Mesendoderm (in vitro differentiated cells): ENCODE measurements at regions not wholly inside any gene's neighbourhood (a gene's known extent, or its start where the extent isn't known, plus 50 kb on each side); places are given as distances from the start of the nearest gene placed in this dataset.

ENCODE experiments used
- DNase-seq: peaks from one replicate; pipeline ENCODE4 v3.0.0; 2013
- H2AK5ac ChIP-seq: 2 replicates; pipeline ENCODE4 v1.6.1; 2013; ENCODE audit warnings: low read length, inconsistent platforms
- H2BK120ac ChIP-seq: 2 replicates; pipeline ENCODE4 v1.6.1; 2013; ENCODE audit warnings: low read depth, mild to moderate bottlenecking, low read length, moderate library complexity, mixed read lengths
- H2BK15ac ChIP-seq: replicated peaks from 2 replicates; pipeline ENCODE4 v1.6.1; 2013; ENCODE audit warnings: low read depth, mild to moderate bottlenecking, moderate library complexity
- H2BK5ac ChIP-seq: 2 replicates; pipeline ENCODE4 v1.6.1; 2013; ENCODE audit warnings: low read length, inconsistent platforms
- H3K18ac ChIP-seq: 2 replicates; pipeline ENCODE4 v1.6.1; 2013; ENCODE audit warnings: mild to moderate bottlenecking, low read length, mixed read lengths
- H3K23ac ChIP-seq: one replicate; pipeline ENCODE4 v1.6.1; 2013; ENCODE audit warnings: low read length
- H3K27ac ChIP-seq: 2 replicates; pipeline ENCODE4 v1.5.1; 2013; ENCODE audit warnings: low read depth, mild to moderate bottlenecking, inconsistent platforms, low read length, moderate library complexity
- H3K27me3 ChIP-seq: 2 replicates; pipeline ENCODE4 v1.6.1; 2013; ENCODE audit warnings: low read length, control low read depth, mild to moderate bottlenecking, inconsistent platforms; ENCODE audit not compliant: insufficient read depth, poor library complexity
- H3K36me3 ChIP-seq: 2 replicates; pipeline ENCODE4 v1.6.1; 2013; ENCODE audit warnings: low read length, inconsistent platforms; ENCODE audit not compliant: control insufficient read depth, insufficient read depth
- H3K4ac ChIP-seq: one replicate; pipeline ENCODE4 v1.6.1; 2013; ENCODE audit warnings: low read depth, mild to moderate bottlenecking, low read length, moderate library complexity
- H3K4me1 ChIP-seq: 2 replicates; pipeline ENCODE4 v1.6.1; 2013; ENCODE audit warnings: low read depth, low read length, inconsistent platforms; ENCODE audit not compliant: control insufficient read depth
- H3K4me2 ChIP-seq: 2 replicates; pipeline ENCODE4 v1.6.1; 2013; ENCODE audit warnings: low read length
- H3K4me3 ChIP-seq: 2 replicates; pipeline ENCODE4 v1.5.1; 2013; ENCODE audit warnings: mild to moderate bottlenecking, low read length
- H3K56ac ChIP-seq: one replicate; pipeline ENCODE4 v1.6.1; 2013; ENCODE audit warnings: low read length
- H3K79me1 ChIP-seq: 2 replicates; pipeline ENCODE4 v1.6.1; 2013; ENCODE audit warnings: low read length, inconsistent platforms
- H3K79me2 ChIP-seq: 2 replicates; pipeline ENCODE4 v1.6.1; 2013; ENCODE audit warnings: mild to moderate bottlenecking, low read length; ENCODE audit not compliant: control insufficient read depth, insufficient read depth
- H3K9ac ChIP-seq: 2 replicates; pipeline ENCODE4 v1.6.1; 2013; ENCODE audit warnings: low read length, inconsistent platforms
- H4K5ac ChIP-seq: one replicate; pipeline ENCODE4 v1.6.1; 2013; ENCODE audit warnings: low read length
- H4K8ac ChIP-seq: one replicate; pipeline ENCODE4 v1.6.1; 2013; ENCODE audit warnings: low read depth, mild to moderate bottlenecking, control low read depth, low read length, moderate library complexity
- WGBS: extraction: QIAGEN DNeasy Blood & Tissue Kit; methylation state at CpG from one replicate; pipeline ENCODE4 v1.1.7; 2013; ENCODE audit warnings: low lambda C conversion rate, missing lambda C conversion rate; ENCODE audit not compliant: insufficient coverage; ENCODE audit errors: extremely low coverage; 5-methylcytosine and 5-hydroxymethylcytosine counted together

- no CpG with 5 or more reads among the region's 11 CpGs for WGBS
- no peak overlapping the region for H2BK5ac ChIP-seq
Observed at GRCh38 chr5:2375757-2376250, 375.7 kb downstream of the IRX2 start.

DNA sequence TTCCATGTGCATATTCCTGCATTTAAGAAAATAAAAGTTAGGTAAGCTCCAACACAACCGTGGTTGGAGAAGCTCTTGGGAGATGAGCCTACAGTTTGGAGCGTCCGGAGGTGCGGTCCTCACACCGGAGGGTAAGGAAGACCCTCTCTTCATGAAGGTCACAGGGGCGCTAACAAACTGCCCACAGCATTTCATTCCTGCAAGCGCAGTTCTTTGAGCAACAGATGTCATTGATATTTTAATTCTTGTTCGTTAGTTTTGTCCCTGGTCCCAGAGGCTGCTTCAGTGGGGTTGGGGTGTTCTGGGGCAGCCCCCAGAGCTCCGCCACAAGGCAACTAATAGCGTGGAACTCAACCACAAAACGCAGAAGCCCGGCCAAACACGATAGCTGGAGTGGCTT, 376.2 kb downstream of the IRX2 start:
- H4K8ac ChIP-seq: no peak overlapping the region
- no peak for DNase-seq

More at GRCh38 chr5:2375757-2376250, 375.7 kb downstream of the IRX2 start:
- Histone ChIP-seq H3K36me3 (no peaks in the 10 kb centered on the region), H3K79me2 (no peaks in the 10 kb centered on the region), H3K56ac (no peak overlapping the region), H4K8ac (no peak overlapping the region), H3K4ac (no peak overlapping the region), H3K18ac (no peak overlapping the region), H3K27ac (no peak overlapping the region), H2BK120ac (no peak overlapping the region), H3K23ac (no peak overlapping the region), H3K79me1 (no peaks in the 10 kb centered on the region), H3K4me3 (no peak overlapping the region), H4K5ac (no peak overlapping the region), H3K4me2 (no peak overlapping the region), H2AK5ac (no peak overlapping the region), H3K9ac (no peak overlapping the region), H2BK15ac (no peak overlapping the region), H3K4me1 (no peaks in the 10 kb centered on the region), H3K27me3 (no peaks in the 10 kb centered on the region)
- no peak for DNase-seq

DNA sequence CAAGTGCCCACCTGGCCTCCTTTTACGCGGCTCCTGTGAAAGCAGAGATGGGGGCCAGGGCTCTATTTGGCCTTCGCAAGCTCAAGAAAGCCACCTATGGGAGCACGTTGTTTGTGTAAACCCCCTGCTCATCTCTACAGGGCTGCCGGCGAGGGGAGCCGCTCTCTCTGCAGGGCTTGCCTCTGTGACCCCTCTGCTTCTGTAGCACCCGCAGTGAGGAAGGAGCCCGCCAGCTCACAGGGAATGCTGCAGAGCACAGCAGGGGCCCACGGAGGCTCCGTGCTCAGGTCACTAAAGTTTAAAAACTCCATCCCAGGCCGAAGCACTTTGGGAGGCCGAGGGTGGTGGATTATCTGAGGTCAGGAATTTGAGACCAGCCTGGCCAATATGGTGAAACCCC, 376.8 kb downstream of the IRX2 start:
- WGBS: no CpG with 5 or more reads among the region's 13 CpGs
- Histone ChIP-seq H4K8ac (no peak overlapping the region), H3K4me3 (no peak overlapping the region), H3K27ac (no peak overlapping the region), H2AK5ac (no peak overlapping the region), H3K23ac (no peak overlapping the region), H2BK120ac (no peak overlapping the region), H3K4ac (no peak overlapping the region), H3K4me1 (no peaks in the 10 kb centered on the region), H3K4me2 (no peak overlapping the region), H4K5ac (no peak overlapping the region), H3K18ac (no peak overlapping the region), H3K79me2 (no peaks in the 10 kb centered on the region), H3K56ac (no peak overlapping the region), H3K9ac (no peak overlapping the region), H3K36me3 (no peaks in the 10 kb centered on the region), H2BK15ac (no peak overlapping the region), H3K79me1 (no peaks in the 10 kb centered on the region), H3K27me3 (no peaks in the 10 kb centered on the region), H2BK5ac (no peak overlapping the region)
- DNase-seq: no peak

More for the DNA sequence above, 376.2 kb downstream of the IRX2 start:
- H2BK120ac ChIP-seq: no peak overlapping the region
- WGBS: no CpG with 5 or more reads among the region's 13 CpGs
- H3K27ac ChIP-seq: no peak overlapping the region
- H3K4me3 ChIP-seq: no peak overlapping the region
- H2AK5ac ChIP-seq: no peak overlapping the region
- no peak overlapping the region for H2BK15ac ChIP-seq
- H3K79me2 ChIP-seq: no peaks in the 10 kb centered on the region
- H3K4me1 ChIP-seq: no peaks in the 10 kb centered on the region
- no peak overlapping the region for H3K23ac ChIP-seq
- H3K56ac ChIP-seq: no peak overlapping the region
- H3K18ac ChIP-seq: no peak overlapping the region
- no peak overlapping the region for H2BK5ac ChIP-seq
- no peak overlapping the region for H3K4ac ChIP-seq
- no peaks in the 10 kb centered on the region for H3K27me3 ChIP-seq
- H3K79me1 ChIP-seq: no peaks in the 10 kb centered on the region
- no peak overlapping the region for H3K9ac ChIP-seq
- H3K36me3 ChIP-seq: no peaks in the 10 kb centered on the region
- no peak overlapping the region for H4K5ac ChIP-seq
- no peak overlapping the region for H3K4me2 ChIP-seq

GRCh38 chr5:2373631-2374030, 377.8 kb downstream of the IRX2 start:
- Histone ChIP-seq H3K56ac (no peak overlapping the region), H2AK5ac (no peak overlapping the region), H3K4ac (no peak overlapping the region), H3K79me1 (no peaks in the 10 kb centered on the region), H3K18ac (no peak overlapping the region), H2BK120ac (no peak overlapping the region), H3K27me3 (no peaks in the 10 kb centered on the region), H3K9ac (no peak overlapping the region), H3K79me2 (no peaks in the 10 kb centered on the region), H2BK5ac (no peak overlapping the region), H3K23ac (no peak overlapping the region), H3K4me3 (no peak overlapping the region), H3K36me3 (no peaks in the 10 kb centered on the region), H4K5ac (no peak overlapping the region), H3K4me1 (no peaks in the 10 kb centered on the region), H2BK15ac (no peak overlapping the region), H3K4me2 (no peak overlapping the region), H4K8ac (no peak overlapping the region), H3K27ac (no peak overlapping the region)
- no CpG with 5 or more reads among the region's 6 CpGs for WGBS
- DNase-seq: no peak

DNA sequence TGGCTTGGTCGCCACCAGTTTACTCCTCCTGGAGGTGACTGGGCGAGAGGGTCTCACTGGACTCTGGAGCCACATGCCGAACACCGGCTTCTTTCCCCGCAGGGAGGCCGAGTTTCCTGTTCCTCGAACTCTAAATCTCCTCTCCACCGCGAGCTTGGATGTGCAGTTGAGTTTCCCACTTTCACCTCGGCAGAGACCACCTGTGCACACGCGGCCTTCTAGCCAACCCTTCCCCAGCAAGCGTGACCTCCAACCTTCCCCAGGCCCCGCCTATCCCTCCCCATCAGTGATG, 380.1 kb downstream of the IRX2 start:
- no peak overlapping the region for H2BK120ac ChIP-seq
- no peak overlapping the region for H4K5ac ChIP-seq
- no CpG with 5 or more reads among the region's 14 CpGs for WGBS
- H3K79me1 ChIP-seq: no peaks in the 10 kb centered on the region
- no peak overlapping the region for H2AK5ac ChIP-seq
- no peak overlapping the region for H4K8ac ChIP-seq
- no peak for DNase-seq
- no peak overlapping the region for H3K23ac ChIP-seq
- no peaks in the 10 kb centered on the region for H3K27me3 ChIP-seq
- no peak overlapping the region for H3K4me3 ChIP-seq
- no peak overlapping the region for H3K9ac ChIP-seq
- H3K4ac ChIP-seq: no peak overlapping the region
- H3K4me2 ChIP-seq: no peak overlapping the region
- no peak overlapping the region for H2BK5ac ChIP-seq
- no peak overlapping the region for H3K27ac ChIP-seq
- no peaks in the 10 kb centered on the region for H3K36me3 ChIP-seq
- no peak overlapping the region for H3K56ac ChIP-seq
- H3K79me2 ChIP-seq: no peaks in the 10 kb centered on the region
- no peak overlapping the region for H2BK15ac ChIP-seq
- no peaks in the 10 kb centered on the region for H3K4me1 ChIP-seq
- no peak overlapping the region for H3K18ac ChIP-seq

DNA sequence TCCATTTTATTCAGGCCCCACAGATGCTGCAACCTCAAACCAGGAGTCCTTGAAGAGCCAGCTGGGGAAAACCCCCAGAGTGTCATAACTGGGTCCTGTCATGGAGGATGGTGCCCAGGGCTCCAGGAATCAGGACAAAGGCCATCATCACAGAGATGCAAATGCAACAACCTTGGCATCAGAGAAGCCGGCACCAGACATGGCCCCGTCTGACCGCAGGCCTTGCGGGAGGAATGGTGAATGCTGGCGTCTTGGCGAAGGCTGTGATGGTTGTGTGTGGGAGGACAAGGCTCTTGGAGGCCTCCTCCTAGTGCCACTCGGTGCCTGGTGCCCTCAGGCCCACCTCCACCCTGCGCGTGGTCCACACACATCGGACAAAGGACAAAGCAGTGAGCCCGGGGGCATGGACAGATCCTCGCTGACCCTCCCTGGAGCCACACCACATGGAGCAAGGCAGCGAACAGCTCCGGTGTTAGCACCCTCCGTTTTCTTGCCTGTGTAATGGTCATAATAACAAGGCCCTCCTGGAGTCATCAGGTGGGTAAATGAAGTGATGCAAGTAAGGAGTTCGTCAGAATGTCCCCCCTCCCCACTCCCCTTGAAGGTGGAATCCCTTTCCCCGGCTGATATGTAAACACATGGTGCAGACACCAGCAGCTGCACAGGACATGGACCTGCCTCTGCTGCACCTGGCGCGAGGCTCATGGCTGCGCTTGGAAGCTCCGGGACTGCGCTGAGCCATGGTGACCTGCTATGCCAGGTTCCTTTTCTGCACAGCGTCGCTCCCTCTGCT, 380.7 kb downstream of the IRX2 start:
- Histone ChIP-seq H3K4me3 (no peak overlapping the region), H2BK15ac (no peak overlapping the region), H4K5ac (no peak overlapping the region), H3K56ac (no peak overlapping the region), H3K4ac (no peak overlapping the region), H3K9ac (no peak overlapping the region), H3K27me3 (no peaks in the 10 kb centered on the region), H2BK120ac (no peak overlapping the region), H3K79me1 (no peaks in the 10 kb centered on the region), H2BK5ac (no peak overlapping the region), H4K8ac (no peak overlapping the region), H3K23ac (no peak overlapping the region), H3K4me2 (no peak overlapping the region), H3K79me2 (no peaks in the 10 kb centered on the region), H3K36me3 (no peaks in the 10 kb centered on the region), H2AK5ac (no peak overlapping the region), H3K4me1 (no peaks in the 10 kb centered on the region), H3K27ac (no peak overlapping the region), H3K18ac (no peak overlapping the region)
- no peak for DNase-seq
- WGBS: no CpG with 5 or more reads among the region's 24 CpGs
